CD4-positive, CD25-positive, alpha-beta regulatory T cell (primary cell): ENCODE measurements at regions not wholly inside any gene's neighbourhood (a gene's known extent, or its start where the extent isn't known, plus 50 kb on each side); places are given as distances from the start of the nearest gene placed in this dataset.

Experiments used
- ATAC-seq, 2 donors: fragments of 150-1000 bp; cut with Tn5 transposase; one replicate each; pipeline ENCODE4 v1.10.0; 2021; ENCODE audit warnings: low read depth in 2 of 2, moderate number of reproducible peaks in 2 of 2, moderate library complexity in 1 of 2
- DNase-seq, 3 donors: peaks; one replicate each; pipeline versions ENCODE4 v3.0.0 to v3.0.0-alpha.2; 2012 to 2022; ENCODE audit warnings: mixed read lengths in 1 of 3
- H3K27ac ChIP-seq: one replicate; pipeline ENCODE4 v1.7.0; 2013; ENCODE audit warnings: mild to moderate bottlenecking, low read length; ENCODE audit not compliant: insufficient read depth, poor library complexity, severe bottlenecking
- H3K27me3 ChIP-seq: one replicate; pipeline ENCODE4 v1.7.0; 2013; ENCODE audit warnings: low read length; ENCODE audit not compliant: control insufficient read depth, insufficient read depth
- H3K36me3 ChIP-seq: one replicate; pipeline ENCODE4 v1.7.0; 2013; ENCODE audit warnings: mild to moderate bottlenecking, low read length, moderate library complexity; ENCODE audit not compliant: control insufficient read depth, insufficient read depth
- H3K4me1 ChIP-seq: 2 replicates; pipeline ENCODE4 v1.7.0; 2013; ENCODE audit warnings: mild to moderate bottlenecking, low read length; ENCODE audit not compliant: insufficient read depth, control insufficient read depth, poor library complexity, severe bottlenecking
- H3K4me3 ChIP-seq: one replicate; pipeline ENCODE4 v1.7.0; 2013; ENCODE audit warnings: low read depth, mild to moderate bottlenecking, low read length, moderate library complexity
- H3K9me3 ChIP-seq, 2 experiments: 1 replicate in 1 of 2; 2 replicates in 1 of 2; pipeline ENCODE4 v1.7.0; 2013; ENCODE audit warnings: low read length in 2 of 2, mild to moderate bottlenecking in 1 of 2, moderate library complexity in 1 of 2; ENCODE audit not compliant: control insufficient read depth in 2 of 2
- H3K27ac Mint-ChIP-seq, 3 donors: one replicate each; pipeline ENCODE4 v1.8.0; 2020 to 2022; ENCODE audit warnings: mild to moderate bottlenecking in 3 of 3, mixed read lengths in 3 of 3, moderate library complexity in 2 of 3
- H3K27me3 Mint-ChIP-seq: one replicate; pipeline ENCODE4 v1.8.0; 2022; ENCODE audit warnings: mild to moderate bottlenecking, mixed read lengths
- H3K36me3 Mint-ChIP-seq: one replicate; pipeline ENCODE4 v1.8.0; 2020; ENCODE audit warnings: mixed read lengths
- H3K4me1 Mint-ChIP-seq, 4 donors: one replicate each; pipeline ENCODE4 v1.8.0; 2020 to 2022; ENCODE audit warnings: mixed read lengths in 4 of 4, mild to moderate bottlenecking in 1 of 4
- H3K4me3 Mint-ChIP-seq, 4 donors: one replicate each; pipeline ENCODE4 v1.8.0; 2020 to 2022; ENCODE audit warnings: mild to moderate bottlenecking in 4 of 4, mixed read lengths in 4 of 4, moderate library complexity in 3 of 4
- H3K9me3 Mint-ChIP-seq, 7 donors: one replicate each; pipeline ENCODE4 v1.8.0; 2020 to 2022; ENCODE audit warnings: mixed read lengths in 7 of 7, mild to moderate bottlenecking in 3 of 7, moderate library complexity in 2 of 7

- H3K36me3 Mint-ChIP-seq: no peaks in the 10 kb centered on the region
- H3K27ac ChIP-seq: no peak overlapping the region
- peaks cover 16% of the 10 kb centered on the region for H3K4me1 ChIP-seq
- H3K9me3 ChIP-seq: no peaks in the 10 kb centered on the region
- ATAC-seq: no peak
- no peak overlapping the region for H3K4me3 Mint-ChIP-seq
- no peaks in the 10 kb centered on the region for H3K36me3 ChIP-seq
- peaks cover 10 to 21% (median 18%) of the 10 kb centered on the region in 4 donors for H3K4me1 Mint-ChIP-seq
- H3K9me3 Mint-ChIP-seq: peaks cover 0 to 7% (median 0%) of the 10 kb centered on the region in 7 donors
- no peak for DNase-seq
- H3K4me3 ChIP-seq: no peak overlapping the region
- peaks cover 4% of the 10 kb centered on the region for H3K27me3 Mint-ChIP-seq
- peaks cover 2% of the 10 kb centered on the region for H3K27me3 ChIP-seq
- H3K27ac Mint-ChIP-seq: no peak overlapping the region
Measured at GRCh38 chr2:37854676-37855282, 70.3 kb upstream of the RMDN2 start.

GRCh38 chr2:37855283-37856041 lies 69.6 kb upstream of the RMDN2 start:
- no peak overlapping the region for H3K4me3 Mint-ChIP-seq
- H3K36me3 Mint-ChIP-seq: no peaks in the 10 kb centered on the region

GRCh38 chr2:37856101-37856751 lies 68.9 kb upstream of the RMDN2 start:
- H3K36me3 Mint-ChIP-seq: no peaks in the 10 kb centered on the region
- no peak overlapping the region for H3K4me3 ChIP-seq
- no peak overlapping the region for H3K27ac ChIP-seq
- peaks cover 2% of the 10 kb centered on the region for H3K27me3 ChIP-seq
- peaks cover 9 to 15% (median 10%) of the 10 kb centered on the region in 4 donors for H3K4me1 Mint-ChIP-seq
- H3K4me3 Mint-ChIP-seq: no peak overlapping the region
- H3K4me1 ChIP-seq: peaks cover 11% of the 10 kb centered on the region
- H3K27ac Mint-ChIP-seq: no peak overlapping the region
- peaks cover 0 to 7% (median 0%) of the 10 kb centered on the region in 7 donors for H3K9me3 Mint-ChIP-seq
- DNase-seq: no peak
- no peak for ATAC-seq
- H3K9me3 ChIP-seq: no peaks in the 10 kb centered on the region
- peaks cover 15% of the 10 kb centered on the region for H3K27me3 Mint-ChIP-seq
- H3K36me3 ChIP-seq: no peaks in the 10 kb centered on the region

More at GRCh38 chr2:37855283-37856041, 69.6 kb upstream of the RMDN2 start:
- Histone ChIP-seq H3K36me3 (no peaks in the 10 kb centered on the region), H3K27ac (no peak overlapping the region), H3K4me1 (peaks cover 16% of the 10 kb centered on the region), H3K27me3 (peaks cover 2% of the 10 kb centered on the region), H3K9me3 (no peaks in the 10 kb centered on the region), H3K4me3 (no peak overlapping the region)
- Mint-ChIP-seq H3K27ac (no peak overlapping the region), H3K9me3 (peaks cover 0 to 7% (median 0%) of the 10 kb centered on the region in 7 donors), H3K4me1 (peaks cover 10 to 18% (median 14%) of the 10 kb centered on the region in 4 donors), H3K27me3 (peaks cover 7% of the 10 kb centered on the region)
- DNase-seq (no peak), ATAC-seq (no peak)

GRCh38 chr2:37857575-37858399 lies 67.3 kb upstream of the RMDN2 start:
- no peak overlapping the region for H3K4me3 Mint-ChIP-seq
- no peaks in the 10 kb centered on the region for H3K36me3 ChIP-seq
- no peak overlapping the region for H3K4me3 ChIP-seq
- no peaks in the 10 kb centered on the region for H3K9me3 ChIP-seq
- no peaks in the 10 kb centered on the region for H3K4me1 ChIP-seq
- peaks cover 0 to 7% (median 1%) of the 10 kb centered on the region in 7 donors for H3K9me3 Mint-ChIP-seq
- no peak overlapping the region for H3K27ac Mint-ChIP-seq
- ATAC-seq (no peak), DNase-seq (no peak)
- H3K27ac ChIP-seq: no peak overlapping the region
- no peaks in the 10 kb centered on the region for H3K36me3 Mint-ChIP-seq
- peaks cover 0 to 5% (median 0%) of the 10 kb centered on the region in 4 donors for H3K4me1 Mint-ChIP-seq
- peaks cover 7% of the 10 kb centered on the region for H3K27me3 ChIP-seq
- H3K27me3 Mint-ChIP-seq: peaks cover 28% of the 10 kb centered on the region

- H3K4me1 ChIP-seq: no peaks in the 10 kb centered on the region
- peaks cover 29% of the 10 kb centered on the region for H3K27me3 Mint-ChIP-seq
- peaks cover 7% of the 10 kb centered on the region for H3K27me3 ChIP-seq
- H3K4me3 ChIP-seq: no peak overlapping the region
- no peak for ATAC-seq
- no peak overlapping the region for H3K27ac ChIP-seq
- H3K9me3 Mint-ChIP-seq: peaks cover 0 to 7% (median 2%) of the 10 kb centered on the region in 7 donors
- peaks cover 0 to 4% (median 0%) of the 10 kb centered on the region in 4 donors for H3K4me1 Mint-ChIP-seq
- no peak overlapping the region for H3K27ac Mint-ChIP-seq
- no peaks in the 10 kb centered on the region for H3K36me3 Mint-ChIP-seq
- DNase-seq: no peak
- no peaks in the 10 kb centered on the region for H3K9me3 ChIP-seq
- no peaks in the 10 kb centered on the region for H3K36me3 ChIP-seq
- H3K4me3 Mint-ChIP-seq: no peak overlapping the region
Measured at GRCh38 chr2:37858400-37858711, 66.7 kb upstream of the RMDN2 start.

GRCh38 chr2:37858725-37859267 lies 66.3 kb upstream of the RMDN2 start:
- Mint-ChIP-seq H3K27ac (no peak overlapping the region), H3K9me3 (peaks cover 0 to 7% (median 2%) of the 10 kb centered on the region in 7 donors), H3K27me3 (peaks cover 33% of the 10 kb centered on the region), H3K4me3 (no peak overlapping the region), H3K36me3 (no peaks in the 10 kb centered on the region), H3K4me1 (peaks cover 0 to under 1% (median 0%) of the 10 kb centered on the region in 4 donors)
- Histone ChIP-seq H3K9me3 (no peaks in the 10 kb centered on the region), H3K4me3 (no peak overlapping the region), H3K36me3 (no peaks in the 10 kb centered on the region), H3K27me3 (peaks cover 7% of the 10 kb centered on the region), H3K27ac (no peak overlapping the region), H3K4me1 (no peaks in the 10 kb centered on the region)
- no peak for DNase-seq
- no peak for ATAC-seq

- Mint-ChIP-seq H3K36me3 (no peaks in the 10 kb centered on the region), H3K9me3 (peaks cover 0 to 7% (median 2%) of the 10 kb centered on the region in 7 donors), H3K27ac (no peak overlapping the region), H3K4me3 (no peak overlapping the region), H3K4me1 (no peaks in the 10 kb centered on the region), H3K27me3 (peaks cover 40% of the 10 kb centered on the region)
- no peaks in the 10 kb centered on the region for H3K36me3 ChIP-seq
- no peak overlapping the region for H3K27ac ChIP-seq
- DNase-seq: no peak
- no peaks in the 10 kb centered on the region for H3K4me1 ChIP-seq
- H3K4me3 ChIP-seq: no peak overlapping the region
- H3K9me3 ChIP-seq: no peaks in the 10 kb centered on the region
- peaks cover 15% of the 10 kb centered on the region for H3K27me3 ChIP-seq
- ATAC-seq: no peak
Measured at GRCh38 chr2:37862620-37863019, 62.5 kb upstream of the RMDN2 start.
